GM12874 (cell line): ENCODE measurements at regions not wholly inside any gene's neighbourhood (a gene's known extent, or its start where the extent isn't known, plus 50 kb on each side); places are given as distances from the start of the nearest gene placed in this dataset.

Experiments used
- TF ChIP-seq, protein P1 (sequence below): IDR thresholded peaks from 2 replicates; pipeline ENCODE4 v1.5.1; 2011; ENCODE audit warnings: low read depth, mild to moderate bottlenecking, control low read depth, low read length, moderate library complexity; ENCODE audit not compliant: insufficient read depth

DNA sequence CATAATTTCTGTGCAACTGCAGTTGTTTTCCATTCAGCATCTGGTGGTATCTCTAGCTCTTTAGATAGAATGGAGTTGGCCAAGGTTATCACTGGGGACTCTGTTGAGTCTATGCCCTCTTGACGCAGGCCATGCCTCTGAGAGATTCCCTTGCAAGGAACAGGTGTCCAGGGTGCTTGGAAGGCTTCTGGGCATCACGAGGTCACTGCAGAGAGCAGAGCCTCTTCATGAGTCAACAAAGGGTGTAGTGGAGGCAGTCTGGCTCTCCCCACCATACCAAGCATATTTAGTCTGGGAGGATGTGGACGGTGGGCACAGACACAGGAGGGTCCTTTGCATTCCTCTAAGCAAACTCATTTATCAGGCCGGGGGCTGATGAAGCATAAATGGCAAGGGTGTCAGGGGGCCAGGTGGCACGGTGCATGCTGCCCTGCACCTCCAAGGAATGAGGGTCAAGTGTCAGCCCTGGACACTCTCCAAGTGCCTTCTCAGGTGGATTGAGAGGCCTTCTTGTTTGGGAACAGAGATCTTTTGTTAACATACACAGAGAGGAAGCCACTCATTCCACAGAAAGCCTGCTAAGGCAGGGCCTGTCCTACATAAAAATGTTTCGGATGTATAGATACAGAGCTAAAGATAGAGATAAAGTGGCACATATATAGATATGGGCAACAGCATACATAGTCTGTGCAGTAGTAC, 328.6 kb downstream of the INHBA start:
- TF ChIP-seq, protein P1, sequence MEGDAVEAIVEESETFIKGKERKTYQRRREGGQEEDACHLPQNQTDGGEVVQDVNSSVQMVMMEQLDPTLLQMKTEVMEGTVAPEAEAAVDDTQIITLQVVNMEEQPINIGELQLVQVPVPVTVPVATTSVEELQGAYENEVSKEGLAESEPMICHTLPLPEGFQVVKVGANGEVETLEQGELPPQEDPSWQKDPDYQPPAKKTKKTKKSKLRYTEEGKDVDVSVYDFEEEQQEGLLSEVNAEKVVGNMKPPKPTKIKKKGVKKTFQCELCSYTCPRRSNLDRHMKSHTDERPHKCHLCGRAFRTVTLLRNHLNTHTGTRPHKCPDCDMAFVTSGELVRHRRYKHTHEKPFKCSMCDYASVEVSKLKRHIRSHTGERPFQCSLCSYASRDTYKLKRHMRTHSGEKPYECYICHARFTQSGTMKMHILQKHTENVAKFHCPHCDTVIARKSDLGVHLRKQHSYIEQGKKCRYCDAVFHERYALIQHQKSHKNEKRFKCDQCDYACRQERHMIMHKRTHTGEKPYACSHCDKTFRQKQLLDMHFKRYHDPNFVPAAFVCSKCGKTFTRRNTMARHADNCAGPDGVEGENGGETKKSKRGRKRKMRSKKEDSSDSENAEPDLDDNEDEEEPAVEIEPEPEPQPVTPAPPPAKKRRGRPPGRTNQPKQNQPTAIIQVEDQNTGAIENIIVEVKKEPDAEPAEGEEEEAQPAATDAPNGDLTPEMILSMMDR, result no peak

DNA sequence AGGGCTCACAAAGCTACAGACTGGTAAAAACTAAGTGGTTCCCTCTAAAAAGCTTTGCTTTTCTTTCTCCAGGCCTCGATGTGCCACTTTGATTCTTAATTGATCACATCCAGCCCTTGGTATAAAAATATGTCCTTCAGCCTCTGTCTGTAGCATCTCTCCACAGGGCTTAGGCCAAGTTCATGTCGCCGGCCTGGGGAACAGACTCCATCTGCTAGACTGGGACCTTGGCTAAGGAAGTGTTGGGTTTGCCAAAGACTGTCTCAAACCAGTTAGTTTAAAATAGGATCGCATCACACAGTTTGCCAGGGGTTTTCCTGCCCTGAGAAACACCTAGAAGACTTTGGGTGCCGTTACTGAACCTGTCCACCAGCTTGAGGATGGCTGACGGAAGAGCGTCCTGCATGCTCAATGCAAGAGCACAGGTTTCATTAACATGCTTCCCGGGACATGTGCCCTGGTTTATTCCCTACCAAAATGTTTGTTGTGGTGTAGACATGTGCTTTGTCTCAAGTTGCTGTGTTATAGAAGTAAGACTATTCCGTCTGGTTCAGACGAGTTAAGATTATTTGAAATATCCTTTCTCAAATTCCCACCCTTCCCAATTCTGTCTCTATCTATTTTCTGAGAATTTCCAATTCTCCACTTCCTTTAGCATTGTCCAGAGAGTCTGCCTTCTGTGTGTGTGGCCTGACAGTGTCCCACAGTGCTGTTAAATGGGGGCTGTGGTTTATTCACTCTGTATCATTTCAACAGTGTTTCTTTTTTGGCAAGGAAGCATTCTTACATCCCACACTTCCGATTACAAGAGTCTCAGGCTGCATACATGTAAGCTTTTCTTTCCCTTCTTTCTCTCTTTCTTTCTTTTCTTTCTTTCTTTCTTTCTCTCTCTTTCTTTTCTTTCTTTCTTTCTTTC, 334.7 kb downstream of the INHBA start:
- TF ChIP-seq, protein P1, result no peak

DNA sequence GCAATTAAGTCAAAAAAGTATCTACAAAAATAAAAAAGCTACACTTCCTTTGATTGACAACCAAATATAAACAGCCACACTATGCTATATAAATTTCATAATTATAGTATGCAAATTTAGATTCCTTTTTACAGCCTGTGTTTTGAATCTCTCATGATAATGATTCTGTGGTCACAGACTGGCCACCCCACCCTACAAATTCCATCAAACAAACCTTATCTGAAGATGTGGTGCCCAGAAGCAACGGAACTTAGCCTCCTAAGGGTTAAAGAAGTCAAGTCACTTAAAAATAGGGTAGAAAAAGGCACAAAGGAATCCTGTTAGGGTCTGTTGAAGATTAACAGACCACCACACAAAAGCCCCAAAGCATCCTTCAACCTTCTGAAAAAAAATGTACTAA, 351.8 kb downstream of the INHBA start:
- TF ChIP-seq, protein P1, result no peak

DNA sequence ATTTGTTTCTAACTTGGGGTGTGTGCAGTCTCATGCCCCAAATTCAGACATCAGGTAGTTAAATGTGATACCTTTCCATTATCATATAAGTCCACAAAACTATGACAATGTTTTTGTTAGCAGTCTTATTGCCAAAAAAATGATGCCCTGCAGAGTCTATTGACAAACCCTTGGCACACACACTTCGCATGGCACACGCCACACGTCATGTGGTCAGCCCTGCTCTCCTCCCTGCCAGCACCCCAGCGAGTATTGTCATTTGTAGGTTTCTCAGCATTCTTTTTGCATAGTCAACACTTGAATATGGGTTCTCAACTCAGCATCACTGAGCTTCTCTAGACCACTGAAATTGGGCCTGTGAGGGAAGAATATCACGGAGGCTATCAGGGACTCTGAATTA, 356.0 kb downstream of the INHBA start:
- TF ChIP-seq, protein P1, result no peak

DNA sequence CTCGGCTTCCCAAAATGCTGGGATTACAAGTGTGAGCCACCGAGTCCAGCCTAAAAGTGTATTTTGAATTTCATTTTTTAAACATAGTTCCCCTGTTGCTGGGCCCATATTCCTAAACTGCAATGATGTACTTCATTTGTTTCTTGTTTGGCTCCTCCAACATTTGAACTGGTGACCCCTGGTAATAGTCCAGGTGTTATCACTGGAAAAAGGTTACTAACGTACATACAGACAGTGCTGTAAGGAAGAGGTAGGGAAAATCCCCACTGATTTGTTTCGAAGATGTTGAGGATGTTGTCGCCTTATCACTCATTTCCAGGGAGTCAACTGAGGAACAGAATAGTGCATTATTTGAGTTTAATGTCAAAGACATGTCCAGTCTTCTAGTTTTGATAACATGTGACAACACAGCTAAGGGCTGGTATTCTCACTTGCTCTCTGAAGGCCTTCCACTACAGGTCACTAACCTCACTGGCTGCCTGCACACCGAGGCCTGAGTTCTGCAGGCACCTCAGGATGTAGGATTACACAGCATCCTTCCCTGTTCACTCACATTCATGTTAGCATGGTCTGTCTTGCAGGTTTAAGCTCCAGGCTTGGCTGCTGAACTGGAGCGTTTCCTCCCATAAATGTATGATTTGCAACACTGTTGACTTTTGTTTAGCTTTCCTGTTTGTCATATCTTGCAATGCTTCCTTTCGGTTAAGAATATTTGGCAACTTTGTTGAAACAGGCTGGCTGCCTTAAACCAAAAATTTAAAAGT, 362.8 kb downstream of the INHBA start:
- TF ChIP-seq, protein P1, result no peak

DNA sequence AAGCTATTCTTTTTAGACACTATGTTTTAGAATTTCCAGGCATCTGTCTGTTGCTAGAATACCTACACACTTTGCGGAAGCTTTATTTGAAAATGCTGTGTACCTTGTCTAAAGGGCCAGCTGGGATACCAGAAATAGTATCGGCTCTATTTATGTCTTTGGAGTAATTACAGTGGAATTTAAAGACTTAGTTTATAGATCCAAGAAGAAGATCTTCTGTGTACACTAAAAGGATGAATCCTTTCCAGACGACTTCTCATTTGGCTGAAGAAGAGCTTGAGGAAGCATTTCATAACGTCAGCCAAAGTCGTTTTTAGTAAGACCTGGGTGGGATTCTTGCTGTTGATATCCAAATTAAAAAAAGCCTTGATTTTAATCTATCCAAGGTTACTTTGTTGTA, 365.9 kb downstream of the INHBA start:
- TF ChIP-seq, protein P1, result no peak

DNA sequence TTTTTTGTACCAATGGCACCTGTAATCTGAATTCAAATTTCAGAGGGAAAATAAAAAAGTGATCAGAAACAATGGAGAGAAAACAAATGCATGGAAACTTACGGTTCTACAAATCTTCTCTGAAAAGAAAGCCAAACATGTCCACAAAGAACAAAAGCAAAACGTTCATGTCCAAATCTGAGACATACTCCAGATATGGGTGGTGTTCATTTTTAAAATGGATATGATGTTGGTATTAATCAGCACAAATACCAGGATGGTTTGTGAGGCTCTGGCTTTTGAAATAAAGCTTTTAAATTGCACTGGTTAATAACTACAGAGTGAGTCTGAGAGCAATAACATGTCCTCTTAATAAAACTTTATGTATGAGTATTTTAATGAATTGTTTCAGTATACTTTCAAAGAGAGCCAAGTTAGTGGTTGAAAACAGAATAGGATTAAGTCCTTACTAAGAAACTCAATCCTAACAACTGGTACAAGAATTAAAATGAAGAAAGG, 366.4 kb downstream of the INHBA start:
- TF ChIP-seq, protein P1, result no peak
